ENCODE measurements at regions not wholly inside any gene's neighbourhood (a gene's known extent, or its start where the extent isn't known, plus 50 kb on each side); places are given as distances from the start of the nearest gene placed in this dataset.

GRCh38 chr11:122392508-122392907 is 263.0 kb upstream of the UBASH3B start:
- Histone ChIP-seq H3K9me3 (ENCODE audit: control insufficient read depth, insufficient read depth, low read length) (no peaks in the 10 kb centered on the region), H3K27me3 (ENCODE audit: control insufficient read depth, insufficient read depth, low read length) (no peaks in the 10 kb centered on the region), H3K4me3 (ENCODE audit: low read depth, low read length) (no peak overlapping the region), H3K9ac (ENCODE audit: low read depth, low read length) (no peak overlapping the region), H3K4me1 (ENCODE audit: control insufficient read depth, insufficient read depth, low read length) (no peaks in the 10 kb centered on the region), H3K36me3 (ENCODE audit: control insufficient read depth, insufficient read depth, low read length) (no peaks in the 10 kb centered on the region)

- Histone ChIP-seq H3K9ac (ENCODE audit: low read depth, low read length) (no peak overlapping the region), H3K36me3 (ENCODE audit: control insufficient read depth, insufficient read depth, low read length) (no peaks in the 10 kb centered on the region), H3K4me1 (ENCODE audit: control insufficient read depth, insufficient read depth, low read length) (no peaks in the 10 kb centered on the region), H3K9me3 (ENCODE audit: control insufficient read depth, insufficient read depth, low read length) (no peaks in the 10 kb centered on the region), H3K27me3 (ENCODE audit: control insufficient read depth, insufficient read depth, low read length) (no peaks in the 10 kb centered on the region), H3K4me3 (ENCODE audit: low read depth, low read length) (no peak overlapping the region)
Measured at GRCh38 chr11:122391049-122391448, 264.5 kb upstream of the UBASH3B start.

- no peaks in the 10 kb centered on the region for H3K36me3 ChIP-seq (ENCODE audit: control insufficient read depth, insufficient read depth, low read length)
- no peak overlapping the region for H3K4me3 ChIP-seq (ENCODE audit: low read depth, low read length)
- no peaks in the 10 kb centered on the region for H3K27me3 ChIP-seq (ENCODE audit: control insufficient read depth, insufficient read depth, low read length)
- H3K9ac ChIP-seq (ENCODE audit: low read depth, low read length) = no peak overlapping the region
- H3K9me3 ChIP-seq (ENCODE audit: control insufficient read depth, insufficient read depth, low read length) = no peaks in the 10 kb centered on the region
- H3K4me1 ChIP-seq (ENCODE audit: control insufficient read depth, insufficient read depth, low read length) = no peaks in the 10 kb centered on the region
Measured at GRCh38 chr11:122383186-122383585, 267.2 kb upstream of the BLID start.

- Histone ChIP-seq H3K9ac (ENCODE audit: low read depth, low read length) (no peak overlapping the region), H3K4me1 (ENCODE audit: control insufficient read depth, insufficient read depth, low read length) (no peaks in the 10 kb centered on the region), H3K4me3 (ENCODE audit: low read depth, low read length) (no peak overlapping the region), H3K9me3 (ENCODE audit: control insufficient read depth, insufficient read depth, low read length) (no peaks in the 10 kb centered on the region), H3K36me3 (ENCODE audit: control insufficient read depth, insufficient read depth, low read length) (no peaks in the 10 kb centered on the region), H3K27me3 (ENCODE audit: control insufficient read depth, insufficient read depth, low read length) (no peaks in the 10 kb centered on the region)
Measured at GRCh38 chr11:122375687-122376399, 259.8 kb upstream of the BLID start.

GRCh38 chr11:122368796-122369195 is 252.8 kb upstream of the BLID start:
- Histone ChIP-seq H3K4me1 (ENCODE audit: control insufficient read depth, insufficient read depth, low read length) (peaks cover 6% of the 10 kb centered on the region), H3K36me3 (ENCODE audit: control insufficient read depth, insufficient read depth, low read length) (no peaks in the 10 kb centered on the region), H3K4me3 (ENCODE audit: low read depth, low read length) (no peak overlapping the region), H3K27me3 (ENCODE audit: control insufficient read depth, insufficient read depth, low read length) (no peaks in the 10 kb centered on the region), H3K9me3 (ENCODE audit: control insufficient read depth, insufficient read depth, low read length) (no peaks in the 10 kb centered on the region), H3K9ac (ENCODE audit: low read depth, low read length) (no peak overlapping the region)

GRCh38 chr11:122367809-122368231 is 251.8 kb upstream of the BLID start:
- Histone ChIP-seq H3K4me3 (ENCODE audit: low read depth, low read length) (no peak overlapping the region), H3K27me3 (ENCODE audit: control insufficient read depth, insufficient read depth, low read length) (no peaks in the 10 kb centered on the region), H3K9ac (ENCODE audit: low read depth, low read length) (no peak overlapping the region), H3K4me1 (ENCODE audit: control insufficient read depth, insufficient read depth, low read length) (peaks cover 6% of the 10 kb centered on the region), H3K9me3 (ENCODE audit: control insufficient read depth, insufficient read depth, low read length) (no peaks in the 10 kb centered on the region), H3K36me3 (ENCODE audit: control insufficient read depth, insufficient read depth, low read length) (no peaks in the 10 kb centered on the region)

- Histone ChIP-seq H3K36me3 (ENCODE audit: control insufficient read depth, insufficient read depth, low read length) (no peaks in the 10 kb centered on the region), H3K4me3 (ENCODE audit: low read depth, low read length) (no peak overlapping the region), H3K4me1 (ENCODE audit: control insufficient read depth, insufficient read depth, low read length) (peaks cover 6% of the 10 kb centered on the region), H3K27me3 (ENCODE audit: control insufficient read depth, insufficient read depth, low read length) (no peaks in the 10 kb centered on the region), H3K9ac (ENCODE audit: low read depth, low read length) (no peak overlapping the region), H3K9me3 (ENCODE audit: control insufficient read depth, insufficient read depth, low read length) (no peaks in the 10 kb centered on the region)
Measured at GRCh38 chr11:122365610-122366360, 249.8 kb upstream of the BLID start.

GRCh38 chr11:122363296-122363695 is 247.3 kb upstream of the BLID start:
- Histone ChIP-seq H3K4me3 (ENCODE audit: low read depth, low read length) (no peak overlapping the region), H3K4me1 (ENCODE audit: control insufficient read depth, insufficient read depth, low read length) (peaks cover 6% of the 10 kb centered on the region), H3K27me3 (ENCODE audit: control insufficient read depth, insufficient read depth, low read length) (no peaks in the 10 kb centered on the region), H3K9me3 (ENCODE audit: control insufficient read depth, insufficient read depth, low read length) (no peaks in the 10 kb centered on the region), H3K9ac (ENCODE audit: low read depth, low read length) (no peak overlapping the region), H3K36me3 (ENCODE audit: control insufficient read depth, insufficient read depth, low read length) (no peaks in the 10 kb centered on the region)

GRCh38 chr11:122362381-122362780 is 246.4 kb upstream of the BLID start:
- Histone ChIP-seq H3K4me1 (ENCODE audit: control insufficient read depth, insufficient read depth, low read length) (peaks cover 2% of the 10 kb centered on the region), H3K4me3 (ENCODE audit: low read depth, low read length) (no peak overlapping the region), H3K36me3 (ENCODE audit: control insufficient read depth, insufficient read depth, low read length) (no peaks in the 10 kb centered on the region), H3K9me3 (ENCODE audit: control insufficient read depth, insufficient read depth, low read length) (no peaks in the 10 kb centered on the region), H3K27me3 (ENCODE audit: control insufficient read depth, insufficient read depth, low read length) (no peaks in the 10 kb centered on the region), H3K9ac (ENCODE audit: low read depth, low read length) (no peak overlapping the region)

- H3K27me3 ChIP-seq (ENCODE audit: control insufficient read depth, insufficient read depth, low read length) = no peaks in the 10 kb centered on the region
- no peaks in the 10 kb centered on the region for H3K4me1 ChIP-seq (ENCODE audit: control insufficient read depth, insufficient read depth, low read length)
- no peaks in the 10 kb centered on the region for H3K36me3 ChIP-seq (ENCODE audit: control insufficient read depth, insufficient read depth, low read length)
- no peaks in the 10 kb centered on the region for H3K9me3 ChIP-seq (ENCODE audit: control insufficient read depth, insufficient read depth, low read length)
- H3K4me3 ChIP-seq (ENCODE audit: low read depth, low read length) = no peak overlapping the region
- no peak overlapping the region for H3K9ac ChIP-seq (ENCODE audit: low read depth, low read length)
Measured at GRCh38 chr11:122360875-122361274, 244.9 kb upstream of the BLID start.

- H3K4me3 ChIP-seq (ENCODE audit: low read depth, low read length) = no peak overlapping the region
- no peaks in the 10 kb centered on the region for H3K27me3 ChIP-seq (ENCODE audit: control insufficient read depth, insufficient read depth, low read length)
- H3K36me3 ChIP-seq (ENCODE audit: control insufficient read depth, insufficient read depth, low read length) = no peaks in the 10 kb centered on the region
- H3K4me1 ChIP-seq (ENCODE audit: control insufficient read depth, insufficient read depth, low read length) = no peaks in the 10 kb centered on the region
- H3K9me3 ChIP-seq (ENCODE audit: control insufficient read depth, insufficient read depth, low read length) = no peaks in the 10 kb centered on the region
- no peak overlapping the region for H3K9ac ChIP-seq (ENCODE audit: low read depth, low read length)
Measured at GRCh38 chr11:122359081-122359571, 243.1 kb upstream of the BLID start.

- Histone ChIP-seq H3K4me1 (ENCODE audit: control insufficient read depth, insufficient read depth, low read length) (no peaks in the 10 kb centered on the region), H3K9ac (ENCODE audit: low read depth, low read length) (no peak overlapping the region), H3K36me3 (ENCODE audit: control insufficient read depth, insufficient read depth, low read length) (no peaks in the 10 kb centered on the region), H3K9me3 (ENCODE audit: control insufficient read depth, insufficient read depth, low read length) (no peaks in the 10 kb centered on the region), H3K4me3 (ENCODE audit: low read depth, low read length) (no peak overlapping the region), H3K27me3 (ENCODE audit: control insufficient read depth, insufficient read depth, low read length) (no peaks in the 10 kb centered on the region)
Measured at GRCh38 chr11:122358292-122358691, 242.3 kb upstream of the BLID start.
